Hepatocyte (in vitro differentiated cells): ENCODE measurements at regions not wholly inside any gene's neighbourhood (a gene's known extent, or its start where the extent isn't known, plus 50 kb on each side); places are given as distances from the start of the nearest gene placed in this dataset.
"Not testable (repeated sequence)": the region's sequence is repeated elsewhere in the genome, so short reads cannot be mapped to it uniquely, and the experiment has no call there.

ENCODE experiments used
- DNase-seq: peaks from one replicate; pipeline ENCODE4 v3.0.0-alpha.2; 2016; ENCODE audit warnings: low spot score
- H2AFZ ChIP-seq: fragments of 200-600 bp; sonication (generic); 2 replicates; pipeline ENCODE4 v1.6.0; 2016; ENCODE audit warnings: antibody characterized with exemption, mild to moderate bottlenecking
- H3K27ac ChIP-seq: fragments of 200-600 bp; sonication (generic); 2 replicates; pipeline ENCODE4 v1.5.1; 2016; ENCODE audit warnings: mild to moderate bottlenecking
- H3K27me3 ChIP-seq: fragments of 200-600 bp; sonication (generic); 2 replicates; pipeline ENCODE4 v1.6.1; 2016
- H3K36me3 ChIP-seq: fragments of 200-600 bp; sonication (generic); replicated peaks from 2 replicates; pipeline ENCODE4 v1.5.1; 2016; ENCODE audit warnings: low read depth; ENCODE audit not compliant: insufficient read depth
- H3K4me1 ChIP-seq: fragments of 200-600 bp; sonication (generic); 2 replicates; pipeline ENCODE4 v1.5.1; 2016; ENCODE audit warnings: mild to moderate bottlenecking, moderate library complexity; ENCODE audit not compliant: insufficient read depth
- H3K4me2 ChIP-seq: fragments of 200-600 bp; sonication (generic); 2 replicates; pipeline ENCODE4 v1.6.0; 2016
- H3K4me3 ChIP-seq: fragments of 200-600 bp; sonication (generic); 2 replicates; pipeline ENCODE4 v1.5.1; 2016; ENCODE audit warnings: mild to moderate bottlenecking
- H3K79me2 ChIP-seq: fragments of 200-600 bp; sonication (generic); 2 replicates; pipeline ENCODE4 v1.6.0; 2017; ENCODE audit warnings: mild to moderate bottlenecking
- H3K9me2 ChIP-seq: fragments of 200-600 bp; sonication (generic); replicated peaks from 2 replicates; pipeline ENCODE4 v1.6.0; 2017; ENCODE audit warnings: mild to moderate bottlenecking; ENCODE audit not compliant: insufficient read depth
- H3K9me3 ChIP-seq: fragments of 200-600 bp; sonication (generic); 2 replicates; pipeline ENCODE4 v1.5.1; 2016; ENCODE audit warnings: low read depth, mild to moderate bottlenecking
- H4K20me1 ChIP-seq: fragments of 200-600 bp; sonication (generic); 2 replicates; pipeline ENCODE4 v1.6.0; 2016; ENCODE audit warnings: mild to moderate bottlenecking; ENCODE audit not compliant: insufficient read depth, poor library complexity, severe bottlenecking
- CTCF ChIP-seq: fragments of 200-600 bp; sonication (generic); IDR thresholded peaks from 2 replicates; pipeline ENCODE4 v1.5.1; 2016; ENCODE audit warnings: antibody characterized with exemption, mild to moderate bottlenecking; ENCODE audit not compliant: poor library complexity
- EZH2 ChIP-seq: fragments of 200-600 bp; sonication (generic); IDR thresholded peaks from 2 replicates; pipeline ENCODE4 v1.6.1; 2016; ENCODE audit warnings: antibody characterized with exemption, mild to moderate bottlenecking, borderline replicate concordance
- EZH2phosphoT487 ChIP-seq: fragments of 200-600 bp; sonication (generic); IDR thresholded peaks from one replicate; pipeline ENCODE4 v1.6.1; 2018; ENCODE audit warnings: antibody characterized with exemption, mild to moderate bottlenecking, low read depth, moderate library complexity; ENCODE audit not compliant: unreplicated experiment, severe bottlenecking
- WGBS: methylation state at CpG from one replicate; pipeline ENCODE4 v1.1.6; 2016; ENCODE audit warnings: low lambda C conversion rate; ENCODE audit errors: missing lambda C conversion rate; 5-methylcytosine and 5-hydroxymethylcytosine counted together

GRCh38 chr3:18188491-18188890 is 236.6 kb downstream of the SATB1 start:
- 93% methylated on average over 3 of the region's 3 CpGs for WGBS

DNA sequence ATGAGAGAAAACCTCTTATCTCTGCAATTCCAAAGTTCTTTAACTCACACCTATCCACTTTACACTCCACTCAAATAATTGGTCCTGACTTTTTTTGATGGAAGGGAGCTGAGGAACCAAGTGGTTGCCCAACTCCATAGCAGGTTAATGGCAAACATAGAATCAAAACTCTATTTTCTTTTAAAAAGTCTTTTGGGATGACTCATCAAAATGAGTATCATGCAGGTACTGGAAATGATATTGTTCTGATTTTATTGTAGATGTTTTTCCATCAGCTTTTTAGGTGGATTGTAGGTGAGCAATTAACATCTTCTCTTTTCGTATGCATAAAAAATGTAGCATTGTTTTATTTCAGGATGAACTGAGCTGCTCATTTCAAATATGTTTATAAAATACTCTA is 239.5 kb downstream of the SATB1 start:
- WGBS: 97% methylated on average over 1 of the region's 1 CpG
- H3K36me3 ChIP-seq: no peaks in the 10 kb centered on the region
- no peak for TF ChIP-seq EZH2
- no peak for TF ChIP-seq EZH2phosphoT487
- no peak for TF ChIP-seq CTCF
- H2AFZ ChIP-seq: no peak overlapping the region
- H4K20me1 ChIP-seq: no peaks in the 10 kb centered on the region
- no peaks in the 10 kb centered on the region for H3K9me2 ChIP-seq
- no peaks in the 10 kb centered on the region for H3K27me3 ChIP-seq
- no peak for DNase-seq
- H3K9me3 ChIP-seq: no peaks in the 10 kb centered on the region
- no peak overlapping the region for H3K4me2 ChIP-seq
- H3K4me1 ChIP-seq: no peaks in the 10 kb centered on the region
- H3K4me3 ChIP-seq: no peak overlapping the region
- H3K27ac ChIP-seq: no peak overlapping the region
- H3K79me2 ChIP-seq: no peaks in the 10 kb centered on the region

More at GRCh38 chr3:18188491-18188890, 236.6 kb downstream of the SATB1 start:
- no peak overlapping the region for H3K4me3 ChIP-seq
- no peaks in the 10 kb centered on the region for H4K20me1 ChIP-seq
- DNase-seq: no peak
- no peaks in the 10 kb centered on the region for H3K36me3 ChIP-seq
- H3K27me3 ChIP-seq: no peaks in the 10 kb centered on the region
- H3K9me2 ChIP-seq: no peaks in the 10 kb centered on the region
- H2AFZ ChIP-seq: no peak overlapping the region
- H3K79me2 ChIP-seq: no peaks in the 10 kb centered on the region
- H3K4me2 ChIP-seq: no peak overlapping the region
- H3K4me1 ChIP-seq: no peaks in the 10 kb centered on the region
- H3K27ac ChIP-seq: no peak overlapping the region
- no peak for TF ChIP-seq EZH2
- no peaks in the 10 kb centered on the region for H3K9me3 ChIP-seq

- not testable (repeated sequence) for H3K27ac ChIP-seq, H4K20me1 ChIP-seq
These were observed 242.2 kb downstream of the SATB1 start for GRCh38 chr3:18182923-18183322.

GRCh38 chr3:18179521-18179920 is 245.6 kb downstream of the SATB1 start:
- Histone ChIP-seq H4K20me1 (no peaks in the 10 kb centered on the region), H3K27ac (no peak overlapping the region), H3K9me2 (peaks cover 4% of the 10 kb centered on the region), H3K4me2 (no peak overlapping the region), H3K36me3 (no peaks in the 10 kb centered on the region), H2AFZ (no peak overlapping the region), H3K4me3 (no peak overlapping the region), H3K27me3 (no peaks in the 10 kb centered on the region), H3K9me3 (no peaks in the 10 kb centered on the region), H3K79me2 (no peaks in the 10 kb centered on the region), H3K4me1 (no peaks in the 10 kb centered on the region)
- 76% methylated on average over 3 of the region's 3 CpGs for WGBS
- no peak for DNase-seq
- TF ChIP-seq CTCF: no peak
- TF ChIP-seq EZH2phosphoT487: no peak
- TF ChIP-seq EZH2: no peak

More at GRCh38 chr3:18182923-18183322, 242.2 kb downstream of the SATB1 start:
- WGBS: 94% methylated on average over 1 of the region's 1 CpG
- H3K27me3 ChIP-seq, H3K36me3 ChIP-seq, H2AFZ ChIP-seq, H3K4me2 ChIP-seq, DNase-seq, H3K9me2 ChIP-seq, H3K79me2 ChIP-seq, H3K9me3 ChIP-seq, H3K4me1 ChIP-seq, H3K4me3 ChIP-seq: not testable (repeated sequence)

GRCh38 chr3:18177271-18177670 is 247.9 kb downstream of the SATB1 start:
- DNase-seq: no peak

DNA sequence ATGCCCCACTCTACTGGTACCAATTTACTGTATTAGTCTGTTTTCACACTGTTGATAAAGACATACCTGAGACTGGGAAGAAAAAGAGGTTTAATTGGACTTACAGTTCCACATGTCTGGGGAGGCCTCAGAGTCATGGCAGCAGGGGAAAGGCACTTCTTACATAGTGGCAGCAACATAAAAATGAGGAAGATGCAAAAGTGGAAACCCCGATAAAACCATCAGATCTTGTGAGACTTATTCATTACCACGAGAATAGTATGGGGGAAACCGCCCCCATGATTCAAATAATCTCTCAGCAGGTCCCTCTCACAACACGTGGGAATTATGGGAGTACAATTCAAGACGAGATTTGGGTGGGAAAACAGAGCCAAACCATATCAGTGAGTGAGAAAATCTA is 251.2 kb downstream of the SATB1 start:
- DNase-seq, H3K27ac ChIP-seq, H3K79me2 ChIP-seq, H2AFZ ChIP-seq, H4K20me1 ChIP-seq, H3K9me3 ChIP-seq, H3K9me2 ChIP-seq, H3K4me3 ChIP-seq, H3K4me2 ChIP-seq, H3K36me3 ChIP-seq, H3K27me3 ChIP-seq, H3K4me1 ChIP-seq: not testable (repeated sequence)
- 88% methylated on average over 5 of the region's 5 CpGs for WGBS

More at GRCh38 chr3:18177271-18177670, 247.9 kb downstream of the SATB1 start:
- Histone ChIP-seq H3K36me3 (no peaks in the 10 kb centered on the region), H4K20me1 (no peaks in the 10 kb centered on the region), H3K4me2 (no peak overlapping the region), H3K27me3 (no peaks in the 10 kb centered on the region), H3K9me3 (no peaks in the 10 kb centered on the region), H3K27ac (no peak overlapping the region), H3K4me1 (no peaks in the 10 kb centered on the region), H3K4me3 (no peak overlapping the region), H3K79me2 (no peaks in the 10 kb centered on the region), H2AFZ (no peak overlapping the region), H3K9me2 (peaks cover 4% of the 10 kb centered on the region)
- WGBS: 86% methylated on average over 4 of the region's 4 CpGs
- TF ChIP-seq CTCF (no peak), EZH2phosphoT487 (no peak)
